Upper lobe of left lung (tissue), 6 donors: ENCODE measurements at regions not wholly inside any gene's neighbourhood (a gene's known extent, or its start where the extent isn't known, plus 50 kb on each side); places are given as distances from the start of the nearest gene placed in this dataset.

ENCODE experiments used
- ATAC-seq, 2 donors: fragments of 200-7000 bp; cut with Tn5 transposase; one replicate each; pipeline ENCODE4 v1.9.1; 2022; ENCODE audit warnings: mild to moderate bottlenecking in 2 of 2, moderate library complexity in 2 of 2; ENCODE audit not compliant: low FRiP score in 2 of 2
- DNase-seq, 2 donors: peaks; one replicate each; pipeline ENCODE4 v3.0.0-alpha.2; 2019 to 2020
- H3K27ac ChIP-seq, 4 donors: fragments of 200-600 bp; sonication (generic); one replicate each; pipeline ENCODE4 v1.5.1; 2016 to 2019
- H3K27me3 ChIP-seq, 4 donors: fragments of 200-600 bp; sonication (generic); one replicate each; pipeline ENCODE4 v1.5.1; 2017 to 2019
- H3K36me3 ChIP-seq, 4 donors: fragments of 200-600 bp; sonication (generic); one replicate each; pipeline ENCODE4 v1.5.1; 2016 to 2019
- H3K4me1 ChIP-seq, 4 donors: fragments of 200-600 bp; sonication (generic); one replicate each; pipeline ENCODE4 v1.5.1; 2018 to 2019
- H3K4me3 ChIP-seq, 4 donors: fragments of 200-600 bp; sonication (generic); one replicate each; pipeline ENCODE4 v1.5.1; 2017 to 2019; ENCODE audit warnings: mild to moderate bottlenecking in 2 of 4, moderate library complexity in 1 of 4
- H3K9me3 ChIP-seq, 4 donors: fragments of 200-600 bp; sonication (generic); one replicate each; pipeline ENCODE4 v1.5.1; 2018 to 2019
- EP300 ChIP-seq, 4 donors: sonication (generic); formaldehyde crosslinking; IDR thresholded peaks; one replicate each; pipeline ENCODE4 v1.5.1; 2017; ENCODE audit warnings: antibody characterized with exemption in 4 of 4, control low read depth in 2 of 4
- POLR2A ChIP-seq, 4 donors: fragments of 450-650 bp; IDR thresholded peaks; one replicate each; pipeline ENCODE4 v1.5.1; 2016 to 2017; ENCODE audit warnings: antibody characterized with exemption in 4 of 4, mild to moderate bottlenecking in 2 of 4
- POLR2AphosphoS5 ChIP-seq, 2 donors: sonication (generic); formaldehyde crosslinking; IDR thresholded peaks; one replicate each; pipeline ENCODE4 v1.5.1; 2017; ENCODE audit warnings: antibody characterized with exemption in 2 of 2
- WGBS, 2 donors: methylation state at CpG; one replicate each; pipeline ENCODE4 v1.1.5; 2017 to 2018; 5-methylcytosine and 5-hydroxymethylcytosine counted together
- TF ChIP-seq, protein P1 (sequence below), 6 experiments: fragments of 450-650 bp in 4 of 6; fragments of 200-600 bp in 2 of 6; sonication (generic) in 2 of 6; IDR thresholded peaks; one replicate each; pipeline ENCODE4 v1.5.1; 2016 to 2019; ENCODE audit warnings: antibody characterized with exemption in 6 of 6
- donor health status: DM: no; HTN: no; CAD: no; lungs with moderate emphysema.
- donor health status: DM: no; HTN: yes; CAD: no; lungs with severe emphysema.

DNA sequence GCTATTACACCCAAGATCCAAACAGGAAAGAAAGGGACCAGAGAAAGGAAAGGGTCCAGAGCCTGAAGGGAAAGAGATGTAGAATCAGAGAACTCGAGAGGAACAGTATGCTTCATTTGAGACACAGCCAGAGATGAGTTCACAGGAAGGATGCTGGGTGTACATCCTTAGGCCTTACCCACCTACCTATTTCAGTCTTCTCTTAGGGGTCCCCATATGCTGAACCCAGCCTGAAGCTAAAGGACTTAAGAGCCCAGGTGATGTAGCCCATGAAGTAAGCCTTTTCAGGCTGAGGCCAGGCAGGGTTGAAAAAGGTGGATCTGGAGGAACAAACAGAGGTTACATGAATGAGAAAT lies 338.0 kb upstream of the KCNH8 start:
- 78 to 84% methylated on average over 1 of the region's 1 CpG for WGBS, 2 donors
- TF ChIP-seq POLR2A (IDR thresholded peaks at IDR 0.05), result no peak
- no peak for TF ChIP-seq EP300 (IDR thresholded peaks at IDR 0.05)
- TF ChIP-seq POLR2AphosphoS5 (IDR thresholded peaks at IDR 0.05), result no peak
- TF ChIP-seq, protein P1, sequence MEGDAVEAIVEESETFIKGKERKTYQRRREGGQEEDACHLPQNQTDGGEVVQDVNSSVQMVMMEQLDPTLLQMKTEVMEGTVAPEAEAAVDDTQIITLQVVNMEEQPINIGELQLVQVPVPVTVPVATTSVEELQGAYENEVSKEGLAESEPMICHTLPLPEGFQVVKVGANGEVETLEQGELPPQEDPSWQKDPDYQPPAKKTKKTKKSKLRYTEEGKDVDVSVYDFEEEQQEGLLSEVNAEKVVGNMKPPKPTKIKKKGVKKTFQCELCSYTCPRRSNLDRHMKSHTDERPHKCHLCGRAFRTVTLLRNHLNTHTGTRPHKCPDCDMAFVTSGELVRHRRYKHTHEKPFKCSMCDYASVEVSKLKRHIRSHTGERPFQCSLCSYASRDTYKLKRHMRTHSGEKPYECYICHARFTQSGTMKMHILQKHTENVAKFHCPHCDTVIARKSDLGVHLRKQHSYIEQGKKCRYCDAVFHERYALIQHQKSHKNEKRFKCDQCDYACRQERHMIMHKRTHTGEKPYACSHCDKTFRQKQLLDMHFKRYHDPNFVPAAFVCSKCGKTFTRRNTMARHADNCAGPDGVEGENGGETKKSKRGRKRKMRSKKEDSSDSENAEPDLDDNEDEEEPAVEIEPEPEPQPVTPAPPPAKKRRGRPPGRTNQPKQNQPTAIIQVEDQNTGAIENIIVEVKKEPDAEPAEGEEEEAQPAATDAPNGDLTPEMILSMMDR (IDR thresholded peaks at IDR 0.05), result no peak

DNA sequence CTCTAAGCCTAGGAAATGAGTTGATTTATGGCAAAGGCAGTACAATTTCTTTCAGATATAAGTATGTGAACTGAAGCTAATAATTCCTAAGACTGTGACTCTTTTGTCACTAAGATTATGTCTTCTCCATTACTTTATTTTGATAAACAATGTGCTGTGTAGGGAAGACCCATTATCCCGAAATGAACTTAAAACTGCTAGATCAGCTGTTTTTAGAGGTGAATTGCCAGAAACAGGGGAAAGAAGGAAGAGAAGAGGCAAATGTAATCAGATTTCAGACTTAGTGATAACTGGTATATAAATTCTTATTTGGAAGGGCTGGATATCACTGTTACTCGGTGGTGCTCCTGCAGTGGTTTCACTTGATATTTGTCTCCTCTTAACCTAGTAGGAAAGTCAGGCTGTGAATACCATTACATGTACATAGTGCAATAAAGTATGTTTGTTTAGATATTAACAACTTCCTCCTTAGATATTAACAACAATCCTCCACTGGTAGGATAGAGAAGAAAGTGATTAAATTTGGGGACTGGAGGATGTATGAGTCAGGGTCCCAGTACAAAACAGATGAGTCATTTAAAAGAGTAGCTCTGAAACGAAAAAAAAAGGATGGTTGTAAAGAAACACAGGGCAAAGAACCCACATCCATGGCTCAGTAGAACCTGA lies 338.5 kb upstream of the KCNH8 start:
- Histone ChIP-seq H3K27me3 (no peaks in the 10 kb centered on the region), H3K9me3 (no peaks in the 10 kb centered on the region), H3K4me3 (no peak overlapping the region), H3K36me3 (no peaks in the 10 kb centered on the region), H3K4me1 (no peaks in the 10 kb centered on the region), H3K27ac (no peak overlapping the region)
- no peak for TF ChIP-seq EP300 (IDR thresholded peaks at IDR 0.05)
- TF ChIP-seq POLR2AphosphoS5 (IDR thresholded peaks at IDR 0.05), result no peak
- no peak for TF ChIP-seq POLR2A (IDR thresholded peaks at IDR 0.05)
- TF ChIP-seq, protein P1 (IDR thresholded peaks at IDR 0.05), result no peak
- ATAC-seq (no peak), DNase-seq (no peak)
- 66 to 67% methylated on average over 3 of the region's 3 CpGs for WGBS, 2 donors

More for the DNA sequence above, 338.0 kb upstream of the KCNH8 start:
- ATAC-seq (no peak), DNase-seq (no peak)
- Histone ChIP-seq H3K9me3 (no peaks in the 10 kb centered on the region), H3K27me3 (no peaks in the 10 kb centered on the region), H3K4me1 (no peaks in the 10 kb centered on the region), H3K27ac (no peak overlapping the region), H3K4me3 (no peak overlapping the region), H3K36me3 (no peaks in the 10 kb centered on the region)

DNA sequence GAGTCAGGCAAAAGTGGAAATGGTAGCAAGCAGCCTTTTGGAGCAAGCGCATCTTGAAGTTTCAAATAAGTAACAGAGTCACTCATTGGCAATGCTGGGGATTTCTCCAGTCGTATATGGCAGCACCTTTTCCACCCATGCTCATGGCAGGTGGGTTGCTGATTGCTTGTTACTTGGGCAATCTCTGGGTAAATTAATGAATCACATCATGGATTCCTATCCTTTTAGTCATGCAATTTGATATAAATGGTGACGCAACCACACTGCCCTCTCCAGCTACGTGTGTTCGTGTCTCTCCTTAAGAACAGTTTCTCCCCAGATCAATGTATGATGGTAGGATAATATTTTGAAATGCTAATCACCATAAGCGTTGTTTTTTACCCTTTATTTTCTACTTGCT lies 339.9 kb upstream of the KCNH8 start:
- Histone ChIP-seq H3K4me1 (no peaks in the 10 kb centered on the region), H3K36me3 (no peaks in the 10 kb centered on the region), H3K27ac (no peak overlapping the region), H3K4me3 (no peak overlapping the region), H3K9me3 (no peaks in the 10 kb centered on the region), H3K27me3 (no peaks in the 10 kb centered on the region)
- WGBS, 2 donors, result 87 to 89% methylated on average over 6 of the region's 6 CpGs
- ATAC-seq (no peak), DNase-seq (no peak)
- TF ChIP-seq POLR2A (IDR thresholded peaks at IDR 0.05) (no peak), POLR2AphosphoS5 (IDR thresholded peaks at IDR 0.05) (no peak), EP300 (IDR thresholded peaks at IDR 0.05) (no peak)
- TF ChIP-seq, protein P1 (IDR thresholded peaks at IDR 0.05), result no peak

DNA sequence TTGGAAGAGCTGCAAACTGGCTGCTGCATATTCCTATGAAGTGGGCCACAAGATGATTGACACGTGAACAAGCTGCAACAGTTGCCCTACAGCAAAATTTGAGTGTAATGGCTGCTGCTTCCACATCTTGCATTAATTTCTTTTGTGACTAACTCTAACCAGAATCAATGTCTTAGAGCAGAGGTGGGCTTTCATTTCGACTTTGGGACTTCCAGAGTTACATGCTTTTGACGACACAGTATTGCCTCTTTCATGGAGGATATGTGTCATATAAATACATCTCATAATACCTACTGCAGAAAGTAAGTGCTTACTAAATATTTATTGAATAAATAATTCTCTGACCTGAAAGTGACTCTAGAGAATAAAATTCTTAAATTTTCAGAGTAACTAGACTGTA lies 340.7 kb upstream of the KCNH8 start:
- no peaks in the 10 kb centered on the region for H3K9me3 ChIP-seq
- TF ChIP-seq EP300 (IDR thresholded peaks at IDR 0.05) (no peak), POLR2AphosphoS5 (IDR thresholded peaks at IDR 0.05) (no peak), POLR2A (IDR thresholded peaks at IDR 0.05) (no peak)
- TF ChIP-seq, protein P1 (IDR thresholded peaks at IDR 0.05), result no peak
- ATAC-seq (no peak), DNase-seq (no peak)
- no peaks in the 10 kb centered on the region for H3K36me3 ChIP-seq
- no peaks in the 10 kb centered on the region for H3K27me3 ChIP-seq
- H3K27ac ChIP-seq, result no peak overlapping the region
- H3K4me3 ChIP-seq, result no peak overlapping the region
- H3K4me1 ChIP-seq, result no peaks in the 10 kb centered on the region
- 79 to 82% methylated on average over 3 of the region's 3 CpGs for WGBS, 2 donors

DNA sequence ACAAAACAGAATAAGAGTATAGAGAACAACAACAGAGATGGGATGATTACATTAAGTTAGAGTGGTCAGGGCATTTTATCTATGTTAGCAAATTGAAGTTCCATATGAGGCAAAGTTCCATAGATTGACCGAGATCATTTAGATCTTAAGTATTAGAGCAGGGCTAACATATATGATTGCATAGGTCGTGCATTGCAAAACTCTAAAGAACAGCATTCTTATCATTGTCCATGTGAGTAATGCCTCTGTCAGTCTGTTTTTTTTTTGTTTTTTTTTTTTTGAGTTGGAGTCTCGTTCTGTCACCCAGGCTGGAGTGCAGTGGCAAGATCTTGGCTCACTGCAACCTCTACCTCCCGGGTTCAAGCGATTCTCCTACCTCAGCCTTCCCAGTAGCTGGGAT lies 341.7 kb upstream of the KCNH8 start:
- DNase-seq (no peak), ATAC-seq (no peak)
- H3K4me1 ChIP-seq, result no peaks in the 10 kb centered on the region
- no peaks in the 10 kb centered on the region for H3K27me3 ChIP-seq
- no peak overlapping the region for H3K27ac ChIP-seq
- H3K36me3 ChIP-seq, result no peaks in the 10 kb centered on the region
- no peaks in the 10 kb centered on the region for H3K9me3 ChIP-seq
- TF ChIP-seq, protein P1 (IDR thresholded peaks at IDR 0.05), result no peak
- TF ChIP-seq POLR2AphosphoS5 (IDR thresholded peaks at IDR 0.05) (no peak), POLR2A (IDR thresholded peaks at IDR 0.05) (no peak), EP300 (IDR thresholded peaks at IDR 0.05) (no peak)
- 89 to 90% methylated on average over 5 of the region's 5 CpGs for whole genome bisulfite sequencing, 2 donors
- H3K4me3 ChIP-seq, result no peak overlapping the region
